K562 (cell line): ENCODE measurements at regions not wholly inside any gene's neighbourhood (a gene's known extent, or its start where the extent isn't known, plus 50 kb on each side); places are given as distances from the start of the nearest gene placed in this dataset.

Experiments used
- ATAC-seq: fragments of 200-7000 bp; cut with Tn5 transposase; 3 replicates; pipeline ENCODE4 v1.9.1; 2020; ENCODE audit warnings: moderate library complexity
- BruUV-seq: library from RNA; stranded (reverse); fragments of 400-500 nt; replicated peaks from 2 replicates; lab custom pipeline; 2021; lab: Mats Ljungman, UMichigan
- CTCF ChIA-PET: fragments of 300-600 bp; formaldehyde crosslinking; extraction: SDS; loops from one replicate; lab custom pipeline; 2021; ENCODE audit warnings: low intra/inter-chr PET ratio; lab: Yijun Ruan, JAX
- POLR2A ChIA-PET: fragments of 300-600, 350-650 bp; sonication (Branson Sonifier 250); formaldehyde crosslinking; extraction: SDS; loops from one replicate; lab custom pipeline; 2021; ENCODE audit warnings: antibody characterized with exemption, inconsistent platforms; lab: Yijun Ruan, JAX
- DNase-seq, 4 experiments: peaks; one replicate each; pipeline versions ENCODE4 v3.0.0 to v3.0.0-alpha.2; 2011 to 2018; ENCODE audit warnings: low spot score in 3 of 4, mixed read lengths in 3 of 4; ENCODE audit errors: extremely low read depth in 1 of 4
- FAIRE-seq: peaks from 2 replicates; lab custom pipeline; 2011; peaks lifted over from hg19 to GRCh38; lab: Jason Lieb, UNC
- H2AFZ ChIP-seq: 2 replicates; pipeline ENCODE4 v1.6.0; 2011; ENCODE audit warnings: low read depth, low read length, control low read depth, inconsistent platforms
- H3K27ac ChIP-seq: fragments of 200-600 bp; 3 replicates; pipeline ENCODE4 v1.8.0; 2011; ENCODE audit warnings: low read depth, mild to moderate bottlenecking, control low read depth, inconsistent platforms, low read length, moderate library complexity, mixed read lengths; ENCODE audit errors: extremely low read depth
- H3K27me3 ChIP-seq, 2 experiments: fragments of 300-600 bp in 1 of 2; 2 replicates in 1 of 2; 3 replicates in 1 of 2; pipeline versions ENCODE4 v1.6.0 to v1.8.0; 2011; ENCODE audit warnings: inconsistent platforms in 2 of 2, low read length in 2 of 2, mild to moderate bottlenecking in 1 of 2, mixed read lengths in 1 of 2, moderate library complexity in 1 of 2; ENCODE audit not compliant: control insufficient read depth in 2 of 2, insufficient read depth in 2 of 2
- H3K36me3 ChIP-seq: fragments of 300-600 bp; 3 replicates; pipeline ENCODE4 v1.8.0; 2011; ENCODE audit warnings: mild to moderate bottlenecking, low read length, inconsistent platforms; ENCODE audit not compliant: control insufficient read depth, insufficient read depth
- H3K4me1 ChIP-seq, 2 experiments: fragments of 200-600 bp in 1 of 2; replicated peaks in 1 of 2; 2 replicates in 1 of 2; 3 replicates in 1 of 2; pipeline versions ENCODE4 v1.5.1 to v1.8.0; 2011; ENCODE audit warnings: inconsistent platforms in 2 of 2, low read length in 2 of 2, mild to moderate bottlenecking in 1 of 2, mixed read lengths in 1 of 2, moderate library complexity in 1 of 2; ENCODE audit not compliant: control insufficient read depth in 2 of 2, insufficient read depth in 2 of 2
- H3K4me2 ChIP-seq: 2 replicates; pipeline ENCODE4 v1.6.1; 2011; ENCODE audit warnings: low read length, control low read depth, inconsistent platforms, mixed read lengths; ENCODE audit not compliant: insufficient read depth
- H3K4me3 ChIP-seq: fragments of 200-600 bp; sonication (generic), shearing (Covaris generic); 2 replicates; pipeline ENCODE4 v1.5.1; 2016; ENCODE audit warnings: control low read depth, inconsistent platforms
- H3K79me2 ChIP-seq: fragments of 200-600 bp; 3 replicates; pipeline ENCODE4 v1.8.0; 2011; ENCODE audit warnings: low read length, inconsistent platforms; ENCODE audit not compliant: control insufficient read depth, insufficient read depth
- H3K9ac ChIP-seq, 2 experiments: 2 replicates each; pipeline versions ENCODE4 v1.6.0 to v1.6.1; 2011; ENCODE audit warnings: low read depth in 2 of 2, low read length in 2 of 2, control low read depth in 1 of 2, inconsistent platforms in 1 of 2, mild to moderate bottlenecking in 1 of 2, mixed read lengths in 1 of 2; ENCODE audit not compliant: insufficient read depth in 1 of 2
- H3K9me1 ChIP-seq: one replicate; pipeline ENCODE4 v1.6.0; 2011; ENCODE audit warnings: inconsistent platforms, mild to moderate bottlenecking, low read length, moderate library complexity; ENCODE audit not compliant: control insufficient read depth, insufficient read depth
- H3K9me3 ChIP-seq: replicated peaks from 2 replicates; pipeline ENCODE4 v1.5.1; 2011; ENCODE audit warnings: low read depth, low read length, inconsistent platforms; ENCODE audit not compliant: control insufficient read depth, insufficient read depth
- H4K20me1 ChIP-seq: replicated peaks from 2 replicates; pipeline ENCODE4 v1.6.1; 2011; ENCODE audit warnings: low read length, inconsistent platforms, mixed read lengths; ENCODE audit not compliant: control insufficient read depth, insufficient read depth
- BDP1 ChIP-seq: IDR thresholded peaks from 3 replicates; pipeline ENCODE4 v1.6.1; 2011; ENCODE audit not compliant: insufficient read length, insufficient read depth
- CC2D1A ChIP-seq: fragments of 450-650 bp; IDR thresholded peaks from 2 replicates; pipeline ENCODE4 v1.6.1; 2017; ENCODE audit warnings: mild to moderate bottlenecking
- CHCHD3 ChIP-seq: fragments of 250-450 bp; sonication (Bioruptor Pico); IDR thresholded peaks from 2 replicates; pipeline ENCODE4 v2.1.2; 2022; ENCODE audit warnings: mild to moderate bottlenecking
- E2F1 ChIP-seq: sonication (generic); formaldehyde crosslinking; IDR thresholded peaks from 2 replicates; pipeline ENCODE4 v1.8.1; 2023; ENCODE audit warnings: mild to moderate bottlenecking, missing genetic modification reagents, moderate library complexity
- ESRRA ChIP-seq: fragments of 450-650 bp; IDR thresholded peaks from 2 replicates; pipeline ENCODE4 v1.6.1; 2014; ENCODE audit warnings: low read depth, mild to moderate bottlenecking, moderate library complexity, borderline replicate concordance
- ILF3 ChIP-seq: fragments of 450-650 bp; IDR thresholded peaks from 2 replicates; pipeline ENCODE4 v1.6.1; 2018; ENCODE audit warnings: antibody characterized with exemption, mild to moderate bottlenecking, moderate library complexity, borderline replicate concordance
- MLX ChIP-seq, 2 experiments: fragments of 450-650 bp in 1 of 2; sonication (generic) in 1 of 2; formaldehyde crosslinking; conservative IDR thresholded peaks; 2 replicates each; pipeline versions ENCODE4 v1.4.0 to v1.8.1; 2020 to 2022; ENCODE audit warnings: mild to moderate bottlenecking in 1 of 2, missing genetic modification reagents in 1 of 2
- MTF1 ChIP-seq: fragments of 250-450 bp; sonication (Bioruptor Pico); IDR thresholded peaks from 2 replicates; pipeline ENCODE4 v1.9.0; 2021; ENCODE audit warnings: moderate library complexity, mild to moderate bottlenecking, inconsistent platforms, borderline replicate concordance
- NCOA1 ChIP-seq: fragments of 450-650 bp; IDR thresholded peaks from 2 replicates; pipeline ENCODE4 v1.6.1; 2016; ENCODE audit warnings: low read depth
- NFIX ChIP-seq: fragments of 250-450 bp; sonication (Bioruptor Pico); IDR thresholded peaks from 2 replicates; pipeline ENCODE4 v1.4.0; 2020; ENCODE audit warnings: low read depth, mild to moderate bottlenecking, moderate library complexity
- POLR2B ChIP-seq: fragments of 450-650 bp; IDR thresholded peaks from 2 replicates; pipeline ENCODE4 v1.6.1; 2018; ENCODE audit warnings: low read depth; ENCODE audit not compliant: partially characterized antibody
- RNF2 ChIP-seq: sonication (generic); IDR thresholded peaks from 2 replicates; pipeline ENCODE4 v1.6.1; 2016
- RUNX1 ChIP-seq: sonication (generic); IDR thresholded peaks from 2 replicates; pipeline ENCODE4 v1.6.1; 2016; ENCODE audit warnings: antibody characterized with exemption, low read depth
- SAP30 ChIP-seq: fragments of 200-600 bp; sonication (generic); IDR thresholded peaks from 2 replicates; pipeline ENCODE4 v1.6.1; 2012; ENCODE audit warnings: borderline replicate concordance, low read depth, mild to moderate bottlenecking, moderate library complexity, low read length, control low read depth, inconsistent platforms; ENCODE audit not compliant: insufficient read depth, poor library complexity, severe bottlenecking
- SMARCA5 ChIP-seq: fragments of 450-650 bp; IDR thresholded peaks from 2 replicates; pipeline ENCODE4 v1.6.1; 2016
- TAF15 ChIP-seq: fragments of 200-400 bp; formaldehyde crosslinking; IDR thresholded peaks from 2 replicates; pipeline ENCODE4 v1.6.1; 2017; ENCODE audit warnings: mild to moderate bottlenecking, low read depth, low read length, moderate library complexity
- TEAD1 ChIP-seq, 2 experiments: fragments of 450-650 bp in 1 of 2; sonication (generic) in 1 of 2; formaldehyde crosslinking; IDR thresholded peaks; 2 replicates each; pipeline versions ENCODE4 v1.4.0 to v1.8.0; 2020 to 2022; ENCODE audit warnings: mild to moderate bottlenecking in 2 of 2, missing genetic modification reagents in 1 of 2
- USF1 ChIP-seq: sonication (generic); formaldehyde crosslinking; IDR thresholded peaks from 2 replicates; pipeline ENCODE4 v1.9.0; 2022; ENCODE audit warnings: mild to moderate bottlenecking, missing genetic modification reagents
- XRCC4 ChIP-seq: IDR thresholded peaks from one replicate; pipeline ENCODE4 v1.6.1; 2011; ENCODE audit not compliant: insufficient read depth, insufficient read length; ENCODE audit errors: extremely low read depth
- ZNF311 ChIP-seq: fragments of 250-450 bp; sonication (Bioruptor Pico); IDR thresholded peaks from 2 replicates; pipeline ENCODE4 v1.4.0; 2020; ENCODE audit warnings: mild to moderate bottlenecking, moderate library complexity
- WGBS: fragments of 100-300 bp; shearing (Covaris generic); methylation state at CpG from one replicate; pipeline ENCODE4 v1.1.6; 2016; ENCODE audit warnings: low coverage, mixed read lengths; ENCODE audit not compliant: insufficient coverage; ENCODE audit errors: missing lambda C conversion rate; 5-methylcytosine and 5-hydroxymethylcytosine counted together
- in situ Hi-C: fragments of 300-500 bp; cut with MboI; formaldehyde crosslinking; loops from 4 replicates; pipeline ENCODE4 v1.15.0; 2018; ENCODE audit warnings: inconsistent platforms, mixed read lengths
- intact Hi-C: fragments of 100-400 bp; cut with micrococcal nuclease; formaldehyde crosslinking; loops from 2 replicates; pipeline ENCODE4 v1.14.2; 2022

- H3K4me3 ChIP-seq: no peak overlapping the region
- H4K20me1 ChIP-seq: no peaks in the 10 kb centered on the region
- H3K4me1 ChIP-seq: no peaks in the 10 kb centered on the region
- H3K36me3 ChIP-seq: no peaks in the 10 kb centered on the region
- ChIA-PET CTCF (no interaction called here), POLR2A (no interaction called here)
- no peak overlapping the region for H2AFZ ChIP-seq
- ATAC-seq (no peak), FAIRE-seq (no peak), DNase-seq (no peak)
- H3K79me2 ChIP-seq: no peaks in the 10 kb centered on the region
- H3K9me1 ChIP-seq: no peaks in the 10 kb centered on the region
- H3K4me2 ChIP-seq: no peak overlapping the region
- H3K27ac ChIP-seq: no peak overlapping the region
- H3K9ac ChIP-seq: no peak overlapping the region
- H3K9me3 ChIP-seq: no peaks in the 10 kb centered on the region
- WGBS: 0% methylated on average over 2 of the region's 2 CpGs
- H3K27me3 ChIP-seq: no peaks in the 10 kb centered on the region
- in situ Hi-C loops: no loop called here
- no TSS peak for BruUV-seq
- intact Hi-C loops: no loop called here
- TF ChIP-seq XRCC4 (no peak), ZNF311 (no peak), CC2D1A (no peak), SAP30 (no peak), E2F1 (CRISPR knock-in tag) (no peak), POLR2B (no peak), RUNX1 (no peak), NCOA1 (no peak), TEAD1 (CRISPR knock-in tag; IDR thresholded peaks at IDR 0.05) (no peak), USF1 (CRISPR knock-in tag) (no peak), ILF3 (no peak), MLX (CRISPR knock-in tag; conservative IDR thresholded peaks at IDR 0.05) (no peak), ESRRA (no peak), SMARCA5 (no peak), TAF15 (no peak), RNF2 (no peak), NFIX (CRISPR knock-in tag) (no peak), MTF1 (CRISPR knock-in tag) (no peak), CHCHD3 (CRISPR knock-in tag) (no peak), BDP1 (no peak)
- TF ChIP-seq, all 486 proteins: peak for 0
Observed at GRCh38 chr10:36168777-36169176, 526.7 kb upstream of the FZD8 start.
